ENCODE measurements at regions not wholly inside any gene's neighbourhood (a gene's known extent, or its start where the extent isn't known, plus 50 kb on each side); places are given as distances from the start of the nearest gene placed in this dataset.

- H3K9me3 Mint-ChIP-seq (ENCODE audit: unreplicated experiment), result peaks cover 7% of the 10 kb centered on the region
- H3K4me3 Mint-ChIP-seq (ENCODE audit: unreplicated experiment), result no peak overlapping the region
- H3K4me1 ChIP-seq (ENCODE audit: insufficient read depth, low read length), result no peaks in the 10 kb centered on the region
- no peak overlapping the region for H3K27ac ChIP-seq (ENCODE audit: low read depth, low read length)
- no peaks in the 10 kb centered on the region for H3K36me3 ChIP-seq (ENCODE audit: insufficient read depth, low read length)
- FAIRE-seq (no peak), DNase-seq (ENCODE audit: low read depth) (no peak)
- TF ChIP-seq EZH2 (IDR thresholded peaks at IDR 0.05; ENCODE audit: insufficient read depth, low read length) (no peak), CTCF (IDR thresholded peaks at IDR 0.05; ENCODE audit: insufficient read depth, low read depth, low read length) (no peak)
- H4K20me1 ChIP-seq (ENCODE audit: insufficient read depth, low read length), result no peaks in the 10 kb centered on the region
- H3K79me2 ChIP-seq (ENCODE audit: insufficient read depth, low read length), result no peaks in the 10 kb centered on the region
- no peak overlapping the region for H3K27ac Mint-ChIP-seq (ENCODE audit: unreplicated experiment)
- H2AFZ ChIP-seq (ENCODE audit: low read depth, low read length), result no peak overlapping the region
- H3K9ac ChIP-seq (ENCODE audit: low read length), result no peak overlapping the region
- H3K4me1 Mint-ChIP-seq (ENCODE audit: low read depth, unreplicated experiment), result no peaks in the 10 kb centered on the region
- H3K27me3 Mint-ChIP-seq (ENCODE audit: low read depth, unreplicated experiment), result peaks cover 5% of the 10 kb centered on the region
- no peak overlapping the region for H3K4me2 ChIP-seq (ENCODE audit: low read length)
- H3K36me3 Mint-ChIP-seq (ENCODE audit: low read depth, unreplicated experiment), result no peaks in the 10 kb centered on the region
- no peaks in the 10 kb centered on the region for H3K9me3 ChIP-seq (ENCODE audit: insufficient read depth, low read depth, low read length)
- no peaks in the 10 kb centered on the region for H3K27me3 ChIP-seq (ENCODE audit: insufficient read depth, low read length)
- H3K4me3 ChIP-seq (ENCODE audit: insufficient read depth, low read depth, low read length), result no peak overlapping the region
Observed at GRCh38 chr6:133688705-133689492, 200.0 kb upstream of the TCF21 start.

- Histone ChIP-seq H3K36me3 (ENCODE audit: insufficient read depth, low read length) (no peaks in the 10 kb centered on the region), H2AFZ (ENCODE audit: low read depth, low read length) (no peak overlapping the region), H3K4me1 (ENCODE audit: insufficient read depth, low read length) (no peaks in the 10 kb centered on the region), H4K20me1 (ENCODE audit: insufficient read depth, low read length) (no peaks in the 10 kb centered on the region), H3K9me3 (ENCODE audit: insufficient read depth, low read depth, low read length) (no peaks in the 10 kb centered on the region), H3K79me2 (ENCODE audit: insufficient read depth, low read length) (no peaks in the 10 kb centered on the region), H3K4me3 (ENCODE audit: insufficient read depth, low read depth, low read length) (no peak overlapping the region), H3K27me3 (ENCODE audit: insufficient read depth, low read length) (no peaks in the 10 kb centered on the region), H3K4me2 (ENCODE audit: low read length) (no peak overlapping the region), H3K9ac (ENCODE audit: low read length) (no peak overlapping the region), H3K27ac (ENCODE audit: low read depth, low read length) (no peak overlapping the region)
- no peaks in the 10 kb centered on the region for H3K36me3 Mint-ChIP-seq (ENCODE audit: low read depth, unreplicated experiment)
- peaks cover 5% of the 10 kb centered on the region for H3K27me3 Mint-ChIP-seq (ENCODE audit: low read depth, unreplicated experiment)
- TF ChIP-seq CTCF (IDR thresholded peaks at IDR 0.05; ENCODE audit: insufficient read depth, low read depth, low read length) (no peak), EZH2 (IDR thresholded peaks at IDR 0.05; ENCODE audit: insufficient read depth, low read length) (no peak)
- DNase-seq (ENCODE audit: low read depth), result no peak
- no peak overlapping the region for H3K27ac Mint-ChIP-seq (ENCODE audit: unreplicated experiment)
- H3K9me3 Mint-ChIP-seq (ENCODE audit: unreplicated experiment), result peaks cover 7% of the 10 kb centered on the region
- no peak overlapping the region for H3K4me3 Mint-ChIP-seq (ENCODE audit: unreplicated experiment)
- no peaks in the 10 kb centered on the region for H3K4me1 Mint-ChIP-seq (ENCODE audit: low read depth, unreplicated experiment)
- no peak for FAIRE-seq
Observed at GRCh38 chr6:133689863-133690262, 199.1 kb upstream of the TCF21 start.

- no peaks in the 10 kb centered on the region for H3K4me1 ChIP-seq (ENCODE audit: insufficient read depth, low read length)
- no peak overlapping the region for H3K9ac ChIP-seq (ENCODE audit: low read length)
- Mint-ChIP-seq H3K27ac (ENCODE audit: unreplicated experiment) (no peak overlapping the region), H3K36me3 (ENCODE audit: low read depth, unreplicated experiment) (no peaks in the 10 kb centered on the region), H3K4me3 (ENCODE audit: unreplicated experiment) (no peak overlapping the region), H3K4me1 (ENCODE audit: low read depth, unreplicated experiment) (no peaks in the 10 kb centered on the region), H3K9me3 (ENCODE audit: unreplicated experiment) (peaks cover 7% of the 10 kb centered on the region), H3K27me3 (ENCODE audit: low read depth, unreplicated experiment) (peaks cover 3% of the 10 kb centered on the region)
- H3K27ac ChIP-seq (ENCODE audit: low read depth, low read length), result no peak overlapping the region
- no peaks in the 10 kb centered on the region for H3K79me2 ChIP-seq (ENCODE audit: insufficient read depth, low read length)
- H3K36me3 ChIP-seq (ENCODE audit: insufficient read depth, low read length), result no peaks in the 10 kb centered on the region
- H3K4me3 ChIP-seq (ENCODE audit: insufficient read depth, low read depth, low read length), result no peak overlapping the region
- FAIRE-seq (no peak), DNase-seq (ENCODE audit: low read depth) (no peak)
- H3K4me2 ChIP-seq (ENCODE audit: low read length), result no peak overlapping the region
- H3K27me3 ChIP-seq (ENCODE audit: insufficient read depth, low read length), result no peaks in the 10 kb centered on the region
- H3K9me3 ChIP-seq (ENCODE audit: insufficient read depth, low read depth, low read length), result no peaks in the 10 kb centered on the region
- no peaks in the 10 kb centered on the region for H4K20me1 ChIP-seq (ENCODE audit: insufficient read depth, low read length)
- TF ChIP-seq EZH2 (IDR thresholded peaks at IDR 0.05; ENCODE audit: insufficient read depth, low read length), result no peak
- no peak for TF ChIP-seq CTCF (IDR thresholded peaks at IDR 0.05; ENCODE audit: insufficient read depth, low read depth, low read length)
- no peak overlapping the region for H2AFZ ChIP-seq (ENCODE audit: low read depth, low read length)
Observed at GRCh38 chr6:133693565-133693964, 195.3 kb upstream of the TCF21 start.
